B cell (primary cell): ENCODE measurements at regions not wholly inside any gene's neighbourhood (a gene's known extent, or its start where the extent isn't known, plus 50 kb on each side); places are given as distances from the start of the nearest gene placed in this dataset.

Experiments
- ATAC-seq: fragments of 200-7000 bp; cut with Tn5 transposase; one replicate; pipeline ENCODE4 v1.10.0; 2021; ENCODE audit warnings: low read depth, mild to moderate bottlenecking, moderate number of reproducible peaks, moderate library complexity
- CTCF ChIA-PET: fragments of 350-600 bp; sonication (Branson Sonifier 250); formaldehyde crosslinking; loops from one replicate; lab custom pipeline; 2021; ENCODE audit warnings: antibody characterized with exemption, inconsistent platforms; lab: Charles Lee
- POLR2A ChIA-PET: fragments of 350-600 bp; sonication (Branson Sonifier 250); formaldehyde crosslinking; loops from one replicate; lab custom pipeline; 2021; ENCODE audit warnings: antibody characterized with exemption; lab: Charles Lee
- DNase-seq: peaks from one replicate; pipeline ENCODE4 v3.0.0; 2013
- H2AFZ ChIP-seq: 2 replicates; pipeline ENCODE4 v1.6.1; 2012; ENCODE audit warnings: mild to moderate bottlenecking, low read depth, low read length; ENCODE audit not compliant: insufficient read depth, poor library complexity, severe bottlenecking
- H3K27ac ChIP-seq, 2 donors: 1 replicate in 1 of 2; 2 replicates in 1 of 2; pipeline ENCODE4 v1.5.1; 2012 to 2013; ENCODE audit warnings: low read length in 2 of 2, mild to moderate bottlenecking in 2 of 2, moderate library complexity in 1 of 2
- H3K27me3 ChIP-seq, 4 experiments: fragments of 200-600 bp in 1 of 4; sonication (generic) in 1 of 4; replicated peaks in 1 of 4; 1 replicate in 2 of 4; 2 replicates in 2 of 4; pipeline versions ENCODE4 v1.6.1 to v1.7.0; 2013 to 2016; ENCODE audit warnings: low read length in 3 of 4, mild to moderate bottlenecking in 2 of 4, mixed read lengths in 1 of 4, moderate library complexity in 1 of 4; ENCODE audit not compliant: insufficient read depth in 4 of 4, control insufficient read depth in 3 of 4; ENCODE audit errors: control extremely low read depth in 1 of 4
- H3K36me3 ChIP-seq, 2 experiments: replicated peaks in 1 of 2; 1 replicate in 1 of 2; 2 replicates in 1 of 2; pipeline versions ENCODE4 v1.6.1 to v1.7.1; 2013; ENCODE audit warnings: low read length in 1 of 2; ENCODE audit not compliant: insufficient read depth in 2 of 2, control insufficient read depth in 1 of 2; ENCODE audit errors: control extremely low read depth in 1 of 2, extremely low read depth in 1 of 2
- H3K4me1 ChIP-seq, 2 donors: fragments of 200-600 bp in 1 of 2; sonication (generic) in 1 of 2; 1 replicate in 1 of 2; 2 replicates in 1 of 2; pipeline versions ENCODE4 v1.5.1 to v1.6.1; 2013 to 2017; ENCODE audit warnings: low read length in 2 of 2; ENCODE audit not compliant: control insufficient read depth in 2 of 2, insufficient read depth in 2 of 2
- H3K4me2 ChIP-seq: replicated peaks from 2 replicates; pipeline ENCODE3; 2012; ENCODE audit warnings: mild to moderate bottlenecking, low read depth, low read length; ENCODE audit not compliant: poor library complexity, severe bottlenecking
- H3K4me3 ChIP-seq, 5 experiments: fragments of 200-600 bp in 1 of 5; sonication (generic) in 1 of 5; 1 replicate in 3 of 5; 2 replicates in 2 of 5; pipeline versions ENCODE4 v1.5.1 to v1.7.0; 2011 to 2016; ENCODE audit warnings: low read length in 4 of 5, mild to moderate bottlenecking in 4 of 5, low read depth in 2 of 5, control low read depth in 1 of 5, moderate library complexity in 1 of 5; ENCODE audit not compliant: insufficient read depth in 1 of 5; ENCODE audit errors: control extremely low read depth in 1 of 5, extremely low read depth in 1 of 5
- H3K79me2 ChIP-seq: fragments of 200-600 bp; sonication (generic); one replicate; pipeline ENCODE4 v1.6.0; 2016; ENCODE audit warnings: low read length; ENCODE audit not compliant: control insufficient read depth, insufficient read depth
- H3K9ac ChIP-seq: fragments of 200-600 bp; sonication (generic); 2 replicates; pipeline ENCODE4 v1.6.1; 2017; ENCODE audit warnings: mild to moderate bottlenecking, low read length, moderate library complexity
- H3K9me3 ChIP-seq, 3 donors: one replicate each; pipeline versions ENCODE4 v1.6.1 to v1.7.1; 2013; ENCODE audit warnings: low read length in 2 of 3; ENCODE audit not compliant: control insufficient read depth in 2 of 3, insufficient read depth in 1 of 3; ENCODE audit errors: control extremely low read depth in 1 of 3
- H4K20me1 ChIP-seq: 2 replicates; pipeline ENCODE4 v1.6.0; 2012; ENCODE audit warnings: mild to moderate bottlenecking, low read length; ENCODE audit not compliant: insufficient read depth, control insufficient read depth, poor library complexity, severe bottlenecking
- H3K27ac Mint-ChIP-seq: one replicate; pipeline ENCODE4 v1.8.0; 2021; ENCODE audit warnings: mixed read lengths
- H3K27me3 Mint-ChIP-seq: one replicate; pipeline ENCODE4 v1.8.0; 2021; ENCODE audit warnings: mixed read lengths
- H3K4me1 Mint-ChIP-seq: one replicate; pipeline ENCODE4 v1.8.0; 2021; ENCODE audit warnings: mixed read lengths
- H3K4me3 Mint-ChIP-seq: one replicate; pipeline ENCODE4 v1.8.0; 2021; ENCODE audit warnings: mixed read lengths
- H3K9me3 Mint-ChIP-seq: one replicate; pipeline ENCODE4 v1.8.0; 2022; ENCODE audit warnings: mixed read lengths; ENCODE audit not compliant: insufficient read depth
- CTCF ChIP-seq: fragments of 200-600 bp; IDR thresholded peaks from one replicate; pipeline ENCODE4 v1.8.0; 2022; ENCODE audit warnings: antibody characterized with exemption, mild to moderate bottlenecking
- EZH2 ChIP-seq: IDR thresholded peaks from 2 replicates; pipeline ENCODE4 v1.6.1; 2012; ENCODE audit warnings: borderline replicate concordance, low read depth, mild to moderate bottlenecking, moderate library complexity, low read length; ENCODE audit not compliant: insufficient read depth, poor library complexity, severe bottlenecking
- WGBS: methylation state at CpG from one replicate; pipeline ENCODE4 v1.1.5; 2013; ENCODE audit warnings: missing lambda C conversion rate; ENCODE audit not compliant: insufficient coverage; 5-methylcytosine and 5-hydroxymethylcytosine counted together
- intact Hi-C: fragments of 100-400 bp; cut with micrococcal nuclease; formaldehyde crosslinking; loops from one replicate; pipeline ENCODE4 v1.10.0; 2022

- WGBS: 81% methylated on average over 2 of the region's 2 CpGs
- intact Hi-C loops: no loop called here
Observed at GRCh38 chr20:20903773-20904500, 191.5 kb upstream of the RALGAPA2 start.

More at GRCh38 chr20:20903773-20904500, 191.5 kb upstream of the RALGAPA2 start:
- no peaks in the 10 kb centered on the region for H3K27me3 ChIP-seq
- no peak overlapping the region for H3K27ac Mint-ChIP-seq
- H3K4me1 ChIP-seq: no peaks in the 10 kb centered on the region
- POLR2A ChIA-PET: no interaction called here
- H3K27ac ChIP-seq: no peak overlapping the region
- TF ChIP-seq CTCF: no peak
- TF ChIP-seq EZH2: no peak
- H2AFZ ChIP-seq: no peak overlapping the region
- peaks cover 0 to 7% (median 0%) of the 10 kb centered on the region in 3 donors for H3K9me3 ChIP-seq
- H3K36me3 ChIP-seq: no peaks in the 10 kb centered on the region
- H3K4me1 Mint-ChIP-seq: no peaks in the 10 kb centered on the region
- no peaks in the 10 kb centered on the region for H4K20me1 ChIP-seq
- no peaks in the 10 kb centered on the region for H3K9me3 Mint-ChIP-seq
- DNase-seq: no peak
- H3K27me3 Mint-ChIP-seq: peaks cover 3% of the 10 kb centered on the region
- no peak overlapping the region for H3K4me3 ChIP-seq
- CTCF ChIA-PET: no interaction called here
- no peak overlapping the region for H3K9ac ChIP-seq
- no peaks in the 10 kb centered on the region for H3K79me2 ChIP-seq
- no peak overlapping the region for H3K4me2 ChIP-seq
- no peak overlapping the region for H3K4me3 Mint-ChIP-seq
- ATAC-seq: no peak
